ENCODE measurements at regions not wholly inside any gene's neighbourhood (a gene's known extent, or its start where the extent isn't known, plus 50 kb on each side); places are given as distances from the start of the nearest gene placed in this dataset.

- no peak overlapping the region for H3K4me3 ChIP-seq (ENCODE audit: low read depth, low read length)
- DNase-seq (ENCODE audit: low read depth) = no peak
- no peak for TF ChIP-seq CTCF (IDR thresholded peaks at IDR 0.05; ENCODE audit: insufficient read depth, low read depth, low read length, missing control alignments)
Observed at GRCh38 chr10:118472415-118473304, 122.8 kb downstream of the PRLHR start.

- TF ChIP-seq CTCF (IDR thresholded peaks at IDR 0.05; ENCODE audit: insufficient read depth, low read depth, low read length, missing control alignments) = no peak
- DNase-seq (ENCODE audit: low read depth) = no peak
- no peak overlapping the region for H3K4me3 ChIP-seq (ENCODE audit: low read depth, low read length)
Observed at GRCh38 chr10:118471863-118472262, 123.6 kb downstream of the PRLHR start.

- no peak overlapping the region for H3K4me3 ChIP-seq (ENCODE audit: low read depth, low read length)
- no peak for DNase-seq (ENCODE audit: low read depth)
- no peak for TF ChIP-seq CTCF (IDR thresholded peaks at IDR 0.05; ENCODE audit: insufficient read depth, low read depth, low read length, missing control alignments)
Observed at GRCh38 chr10:118470470-118470869, 125.0 kb downstream of the PRLHR start.

- no peak for DNase-seq (ENCODE audit: low read depth)
- TF ChIP-seq CTCF (IDR thresholded peaks at IDR 0.05; ENCODE audit: insufficient read depth, low read depth, low read length, missing control alignments) = no peak
- H3K4me3 ChIP-seq (ENCODE audit: low read depth, low read length) = no peak overlapping the region
Observed at GRCh38 chr10:118467200-118467599, 125.1 kb upstream of the FAM204A start.

- TF ChIP-seq CTCF (IDR thresholded peaks at IDR 0.05; ENCODE audit: insufficient read depth, low read depth, low read length, missing control alignments) = no peak
- H3K4me3 ChIP-seq (ENCODE audit: low read depth, low read length) = no peak overlapping the region
- DNase-seq (ENCODE audit: low read depth) = no peak
Observed at GRCh38 chr10:118465300-118465874, 123.3 kb upstream of the FAM204A start.

- no peak overlapping the region for H3K4me3 ChIP-seq (ENCODE audit: low read depth, low read length)
- TF ChIP-seq CTCF (IDR thresholded peaks at IDR 0.05; ENCODE audit: insufficient read depth, low read depth, low read length, missing control alignments) = no peak
- DNase-seq (ENCODE audit: low read depth) = no peak
Observed at GRCh38 chr10:118463740-118464139, 121.6 kb upstream of the FAM204A start.

All from GM12865 (cell line).